ENCODE measurements at regions not wholly inside any gene's neighbourhood (a gene's known extent, or its start where the extent isn't known, plus 50 kb on each side); places are given as distances from the start of the nearest gene placed in this dataset.

- TF ChIP-seq CTCF (conservative IDR thresholded peaks at IDR 0.05; ENCODE audit: low read depth, low read length) = no peak
- TF ChIP-seq EZH2 (IDR thresholded peaks at IDR 0.05; ENCODE audit: low read length, unreplicated experiment) = no peak
Observed at GRCh38 chr6:102411796-102412195, 1018.3 kb downstream of the GRIK2 start.

Measured in PC-3 (cell line).